Stimulated activated memory B cell treated with anti-CD40 and anti-IgM and Interleukin-4, amounts not matched to agents 10 μg/mL and 1 μg/mL and 100 μg/mL, for 72 hours (primary cell): ENCODE measurements at regions not wholly inside any gene's neighbourhood (a gene's known extent, or its start where the extent isn't known, plus 50 kb on each side); places are given as distances from the start of the nearest gene placed in this dataset.
"Not testable (repeated sequence)": the region's sequence is repeated elsewhere in the genome, so short reads cannot be mapped to it uniquely, and the experiment has no call there.

Experiments used
- ATAC-seq: fragments of 150-1000 bp; cut with Tn5 transposase; 2 replicates; pipeline ENCODE4 v1.10.0; 2021
- H3K27ac Mint-ChIP-seq: one replicate; pipeline ENCODE4 v1.8.0; 2022; ENCODE audit warnings: mild to moderate bottlenecking, mixed read lengths
- H3K27me3 Mint-ChIP-seq: one replicate; pipeline ENCODE4 v1.8.0; 2022; ENCODE audit warnings: mixed read lengths
- H3K36me3 Mint-ChIP-seq: one replicate; pipeline ENCODE4 v1.8.0; 2022; ENCODE audit warnings: mixed read lengths
- H3K4me1 Mint-ChIP-seq: one replicate; pipeline ENCODE4 v1.8.0; 2022; ENCODE audit warnings: mixed read lengths
- H3K4me3 Mint-ChIP-seq: one replicate; pipeline ENCODE4 v1.8.0; 2022; ENCODE audit warnings: mild to moderate bottlenecking, moderate library complexity, mixed read lengths
- H3K9me3 Mint-ChIP-seq: one replicate; pipeline ENCODE4 v1.8.0; 2022; ENCODE audit warnings: mixed read lengths

DNA sequence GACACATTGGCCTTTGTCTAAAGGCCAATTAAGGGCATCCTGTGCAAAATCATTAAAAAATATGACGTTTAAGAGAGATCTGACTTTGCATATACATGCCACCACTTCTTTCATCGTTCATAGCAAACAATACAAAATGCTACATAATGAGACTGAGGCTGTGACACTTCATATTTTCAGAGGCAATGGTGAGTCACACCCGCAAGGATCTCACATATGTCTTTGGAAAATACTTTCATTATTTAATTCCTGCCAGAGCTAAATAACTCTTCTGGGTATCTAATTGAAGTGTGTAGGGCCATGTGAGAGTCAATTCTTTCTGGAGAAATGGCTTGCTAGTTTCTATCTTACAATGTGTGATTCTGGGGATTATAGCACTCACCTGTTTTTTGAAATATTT is 222.8 kb upstream of the NLGN4Y start:
- no peak overlapping the region for H3K4me3 Mint-ChIP-seq
- H3K36me3 Mint-ChIP-seq, result no peaks in the 10 kb centered on the region
- H3K27ac Mint-ChIP-seq, result no peak overlapping the region
- H3K4me1 Mint-ChIP-seq, result peaks cover 10% of the 10 kb centered on the region
- H3K27me3 Mint-ChIP-seq, result no peaks in the 10 kb centered on the region
- ATAC-seq, result no peak
- H3K9me3 Mint-ChIP-seq, result no peaks in the 10 kb centered on the region

DNA sequence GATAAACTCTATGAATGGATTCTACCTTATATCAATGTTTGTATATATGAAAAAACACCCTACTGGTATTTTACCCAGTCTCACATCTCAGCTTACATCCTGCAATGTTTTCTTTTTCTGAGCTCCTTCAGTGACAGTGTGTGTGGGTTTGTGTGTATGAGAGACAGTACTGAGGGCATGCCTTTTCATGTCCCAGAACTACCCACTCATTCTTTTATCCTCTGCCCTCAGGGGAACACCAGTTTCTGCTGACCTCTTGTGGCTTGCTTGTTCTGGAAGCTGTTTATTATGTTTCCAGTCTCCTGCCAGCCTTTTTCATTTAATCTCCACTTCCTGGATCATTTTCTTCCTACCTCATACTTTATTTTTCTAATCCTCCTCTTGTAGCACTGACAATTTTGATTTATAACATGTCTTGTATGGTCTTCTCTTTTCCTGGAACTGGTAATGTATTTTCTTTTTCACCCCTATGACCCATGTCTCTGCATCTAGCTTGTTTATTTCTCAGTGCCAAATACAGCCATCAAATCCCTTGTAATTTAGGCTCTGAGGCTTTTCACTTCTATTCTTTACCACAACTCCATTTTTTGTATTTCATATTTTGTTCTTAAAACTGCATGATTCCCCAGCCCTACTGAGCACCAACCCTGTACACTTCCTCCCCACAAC is 195.5 kb upstream of the NLGN4Y start:
- Mint-ChIP-seq H3K36me3 (no peaks in the 10 kb centered on the region), H3K4me1 (peaks cover 10% of the 10 kb centered on the region), H3K9me3 (no peaks in the 10 kb centered on the region), H3K27ac (peak overlapping the region; percentile 56), H3K27me3 (no peaks in the 10 kb centered on the region), H3K4me3 (no peak overlapping the region)
- peak; percentile 48 for ATAC-seq

DNA sequence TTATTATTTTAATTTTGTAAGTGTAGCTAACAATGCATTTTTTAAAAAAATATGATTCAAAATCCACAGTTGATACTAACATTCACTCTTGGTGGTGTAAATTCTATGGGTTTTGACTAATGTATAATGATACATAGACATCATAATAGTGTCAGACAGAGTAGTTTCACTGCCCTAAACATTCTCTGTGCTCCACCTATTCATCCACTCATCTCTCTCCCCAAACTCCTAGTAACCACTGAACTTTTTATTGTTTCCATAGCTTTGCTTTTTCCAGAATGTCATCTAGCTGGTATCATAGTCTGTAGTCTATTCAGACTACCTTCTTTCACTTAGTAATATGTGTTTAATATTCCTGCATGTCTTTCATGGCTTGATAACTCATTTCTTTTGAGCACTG is 194.0 kb upstream of the NLGN4Y start:
- H3K36me3 Mint-ChIP-seq, result no peaks in the 10 kb centered on the region
- H3K4me1 Mint-ChIP-seq, result peaks cover 10% of the 10 kb centered on the region
- H3K27ac Mint-ChIP-seq, result no peak overlapping the region
- ATAC-seq, result no peak
- no peak overlapping the region for H3K4me3 Mint-ChIP-seq
- H3K9me3 Mint-ChIP-seq, result no peaks in the 10 kb centered on the region
- H3K27me3 Mint-ChIP-seq, result no peaks in the 10 kb centered on the region

DNA sequence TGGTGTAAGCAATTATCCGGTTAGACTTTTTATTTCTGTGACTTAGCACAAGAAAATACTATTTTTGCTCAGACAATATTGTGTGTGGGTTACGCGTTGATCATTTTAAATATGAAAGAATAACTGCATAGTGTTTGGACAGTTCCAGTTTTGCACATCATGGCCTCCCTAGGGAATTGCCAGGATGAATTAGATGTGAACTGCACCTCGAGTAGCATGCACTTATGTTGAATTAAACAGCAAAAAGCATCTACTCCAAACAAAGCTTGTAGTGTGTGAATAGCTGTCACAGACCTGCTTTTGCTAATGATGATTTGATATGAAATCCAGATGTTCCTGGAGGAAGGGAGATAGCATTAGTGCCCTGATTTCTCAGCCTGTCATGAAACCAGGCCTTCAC is 184.8 kb upstream of the NLGN4Y start:
- Mint-ChIP-seq H3K4me1 (peaks cover 37% of the 10 kb centered on the region), H3K36me3 (no peaks in the 10 kb centered on the region), H3K27ac (no peak overlapping the region)

DNA sequence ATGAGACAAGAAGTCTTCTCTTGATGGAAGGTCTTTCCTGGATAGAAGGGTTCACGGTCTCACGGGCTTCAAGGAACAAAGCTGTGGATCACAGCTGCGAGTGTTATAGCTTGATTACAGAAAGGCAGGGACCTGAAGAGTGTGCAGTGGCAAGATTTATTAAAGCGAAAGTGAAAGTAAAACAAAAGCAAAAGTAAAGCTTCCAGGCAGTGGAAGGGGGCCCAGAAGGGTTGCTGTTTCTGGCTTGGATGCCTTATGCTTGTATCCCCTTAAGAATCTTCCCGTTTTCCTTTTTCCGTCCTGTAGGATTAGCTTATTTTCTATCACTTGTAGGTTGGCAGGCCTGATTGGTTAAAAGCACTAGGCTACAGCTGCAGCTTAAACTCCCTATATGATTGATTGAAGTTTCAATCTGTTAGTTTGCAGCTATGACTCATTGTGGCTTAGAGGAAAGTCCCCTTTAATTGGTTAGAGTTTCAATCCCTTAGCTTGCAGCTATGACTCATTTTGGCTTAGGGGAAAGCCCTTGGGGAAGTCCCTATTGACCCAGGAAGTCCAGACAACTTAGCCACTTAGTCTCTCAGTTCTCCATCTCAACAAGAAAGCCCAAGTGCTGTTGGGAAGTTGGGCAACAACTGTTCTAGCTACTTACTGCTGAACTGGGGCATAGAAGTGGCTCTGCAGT is 183.7 kb upstream of the NLGN4Y start:
- no peaks in the 10 kb centered on the region for H3K27me3 Mint-ChIP-seq
- H3K4me1 Mint-ChIP-seq, result peaks cover 43% of the 10 kb centered on the region
- H3K36me3 Mint-ChIP-seq, result no peaks in the 10 kb centered on the region
- no peaks in the 10 kb centered on the region for H3K9me3 Mint-ChIP-seq
- ATAC-seq, result peak; percentile 87
- H3K4me3 Mint-ChIP-seq, result peak overlapping the region; percentile 40
- H3K27ac Mint-ChIP-seq, result peak overlapping the region; percentile 82

More for the DNA sequence above, 184.8 kb upstream of the NLGN4Y start:
- no peaks in the 10 kb centered on the region for H3K9me3 Mint-ChIP-seq
- H3K27me3 Mint-ChIP-seq, result no peaks in the 10 kb centered on the region
- no peak for ATAC-seq
- H3K4me3 Mint-ChIP-seq, result no peak overlapping the region

DNA sequence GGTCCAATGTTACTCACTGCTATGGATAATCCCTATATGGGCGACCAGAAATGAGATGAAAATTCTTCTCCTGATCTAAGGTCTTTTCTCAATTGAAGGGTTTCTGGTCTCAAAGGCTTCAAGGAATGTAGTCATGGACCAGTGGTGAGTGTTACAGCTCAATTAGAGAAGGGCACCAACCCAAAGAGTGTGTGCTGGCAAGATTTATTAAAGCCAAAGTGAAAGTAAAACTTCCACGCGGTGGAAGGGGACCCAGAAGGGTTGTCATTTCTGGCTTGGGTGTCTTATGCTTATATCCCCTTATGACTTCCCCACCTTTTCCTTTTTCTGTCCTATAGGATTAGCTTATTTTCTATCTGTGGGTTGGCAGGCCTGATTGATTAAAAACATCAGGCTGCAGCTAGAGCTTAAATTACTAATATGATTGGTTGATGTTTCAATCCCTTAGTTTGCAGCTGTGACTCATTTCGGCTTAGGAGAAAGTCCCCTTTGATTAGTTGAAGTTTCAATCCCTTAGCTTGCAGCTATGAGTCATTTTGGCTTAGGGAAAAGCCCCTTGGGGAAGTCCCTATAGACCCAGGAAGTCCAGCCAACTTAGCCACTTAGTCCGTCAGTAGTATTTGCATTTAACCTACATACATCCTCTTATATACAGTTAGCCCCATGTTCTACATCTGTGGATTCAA is 179.5 kb upstream of the NLGN4Y start:
- Mint-ChIP-seq H3K27ac (peak overlapping the region; percentile 84), H3K36me3 (no peaks in the 10 kb centered on the region), H3K4me3 (peak overlapping the region; percentile 66), H3K4me1 (peaks cover 42% of the 10 kb centered on the region), H3K9me3 (no peaks in the 10 kb centered on the region), H3K27me3 (no peaks in the 10 kb centered on the region)
- ATAC-seq, result peak; percentile 69

DNA sequence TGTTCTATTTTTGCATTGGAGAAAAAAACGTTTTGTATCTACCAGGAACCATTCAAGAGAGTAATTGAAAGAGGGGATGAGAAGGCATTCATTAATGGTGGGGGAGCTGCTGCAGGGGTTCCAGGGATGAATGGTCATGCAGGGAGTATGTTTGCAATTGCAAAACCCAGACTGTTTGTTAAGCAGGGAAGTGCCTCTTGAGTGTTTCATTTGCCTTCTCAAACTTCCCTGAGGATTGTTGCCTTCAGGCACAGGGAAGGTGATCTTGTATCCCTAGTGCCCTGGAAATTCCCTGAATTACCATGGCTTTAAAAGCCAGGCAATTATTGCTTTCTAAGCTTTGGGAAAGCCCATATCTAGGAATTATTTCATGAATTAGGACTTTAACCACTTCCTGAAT is 172.7 kb upstream of the NLGN4Y start:
- Mint-ChIP-seq H3K4me1 (peaks cover 6% of the 10 kb centered on the region), H3K9me3 (peaks cover 7% of the 10 kb centered on the region), H3K4me3 (no peak overlapping the region), H3K27me3 (no peaks in the 10 kb centered on the region), H3K36me3 (peaks cover 4% of the 10 kb centered on the region), H3K27ac (no peak overlapping the region)
- ATAC-seq, result no peak

DNA sequence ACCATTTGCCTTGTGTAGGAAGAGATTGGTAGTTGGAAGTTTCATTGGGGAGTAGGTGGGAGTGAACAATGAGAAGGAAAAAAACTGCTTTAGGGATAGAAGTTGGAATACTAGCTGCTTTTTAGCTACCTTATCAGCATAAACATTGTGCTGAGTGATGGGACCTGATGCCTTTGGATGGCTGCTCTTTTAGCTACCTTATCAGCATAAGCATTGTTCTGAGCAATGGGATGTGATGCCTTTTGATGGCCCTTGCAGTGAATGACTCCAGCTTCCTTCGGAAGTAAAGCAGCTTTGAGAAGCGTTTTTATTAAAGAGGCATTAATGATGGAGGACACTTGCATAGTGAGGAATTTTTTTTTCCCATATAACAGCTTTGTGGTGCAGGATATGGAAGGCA is 168.2 kb upstream of the NLGN4Y start:
- Mint-ChIP-seq H3K27ac (no peak overlapping the region), H3K9me3 (peaks cover 24% of the 10 kb centered on the region), H3K27me3 (no peaks in the 10 kb centered on the region), H3K36me3 (peaks cover 21% of the 10 kb centered on the region), H3K4me1 (no peaks in the 10 kb centered on the region), H3K4me3 (no peak overlapping the region)
- ATAC-seq, result no peak

DNA sequence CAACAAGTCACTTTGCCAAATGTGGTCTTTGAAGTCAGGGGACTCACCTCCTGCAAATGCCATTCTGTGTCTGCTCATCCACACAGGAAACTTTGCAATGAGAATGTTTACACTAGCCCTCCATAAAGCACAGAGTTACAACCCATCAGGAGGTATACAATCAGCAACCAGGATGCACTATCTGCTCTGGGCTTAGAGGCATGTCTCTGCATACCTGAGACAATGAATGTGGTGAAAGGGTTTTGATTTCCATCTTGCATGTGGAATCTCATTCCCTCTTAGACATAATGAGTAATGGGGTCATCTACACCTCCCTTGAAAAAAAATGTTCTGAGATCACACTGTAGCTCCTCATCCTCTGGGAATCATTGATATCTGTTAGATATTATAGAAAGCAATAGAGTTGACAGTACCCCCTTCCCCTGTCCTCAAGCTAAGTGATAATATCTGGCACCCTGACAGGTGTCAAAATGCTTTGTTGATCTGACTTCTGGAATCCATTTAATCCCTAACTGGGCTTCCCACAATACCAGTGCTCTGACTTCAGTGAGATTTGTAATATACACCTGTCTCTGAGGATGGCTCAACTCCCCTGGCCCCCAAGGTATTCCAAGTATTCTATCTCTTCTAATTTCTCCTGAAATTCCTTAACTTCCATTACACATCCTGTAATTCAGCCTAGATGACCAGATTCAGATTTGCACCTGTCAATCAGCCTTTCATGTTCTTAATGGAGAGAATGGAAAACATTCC is 163.4 kb upstream of the NLGN4Y start:
- Mint-ChIP-seq H3K27ac (no peak overlapping the region), H3K4me3 (no peak overlapping the region), H3K4me1 (peaks cover 7% of the 10 kb centered on the region), H3K9me3 (peaks cover 21% of the 10 kb centered on the region), H3K36me3 (peaks cover 18% of the 10 kb centered on the region), H3K27me3 (no peaks in the 10 kb centered on the region)
- ATAC-seq, result no peak

DNA sequence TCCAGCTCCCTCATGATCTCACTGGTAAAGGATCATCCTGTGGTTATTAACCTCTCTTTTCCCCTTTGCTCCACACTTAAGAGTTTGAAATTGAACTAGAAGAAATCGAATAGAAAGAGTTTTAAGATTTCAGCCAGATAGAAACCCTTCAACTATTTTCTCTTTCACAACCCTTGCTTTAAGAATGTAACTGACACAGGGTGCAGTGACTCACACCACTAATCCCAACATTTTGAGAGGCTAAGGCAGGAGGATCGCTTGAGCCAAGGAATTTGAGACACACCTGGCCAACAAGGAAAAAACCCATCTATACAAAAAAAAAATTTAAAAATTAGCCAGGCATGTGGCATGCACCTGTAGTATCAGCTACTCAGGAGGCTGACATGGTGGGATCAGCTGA is 150.7 kb upstream of the NLGN4Y start:
- Mint-ChIP-seq H3K27me3 (no peaks in the 10 kb centered on the region), H3K4me1 (no peaks in the 10 kb centered on the region), H3K9me3 (no peaks in the 10 kb centered on the region), H3K4me3 (no peak overlapping the region), H3K36me3 (no peaks in the 10 kb centered on the region), H3K27ac (no peak overlapping the region)
- no peak for ATAC-seq

DNA sequence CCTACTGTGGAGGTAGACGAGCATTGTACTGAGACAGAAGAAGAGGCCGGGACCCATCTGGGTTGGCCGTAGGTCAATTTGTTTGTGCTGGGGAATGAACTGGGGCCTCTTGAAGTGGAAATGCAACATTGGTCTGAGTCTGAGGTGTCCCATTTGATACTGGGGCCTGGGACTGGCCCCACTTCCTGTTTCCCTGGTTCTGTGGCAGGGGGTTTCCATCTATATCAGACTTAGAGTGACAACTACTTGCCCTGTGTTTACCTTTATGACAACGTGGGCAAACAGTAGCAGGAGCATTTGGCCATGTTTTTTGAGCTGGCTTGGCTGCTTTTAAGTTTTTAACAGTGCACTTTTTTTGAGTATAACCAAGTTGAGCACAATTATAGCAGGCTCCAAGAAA is 146.1 kb upstream of the NLGN4Y start:
- Mint-ChIP-seq H3K36me3 (no peaks in the 10 kb centered on the region), H3K4me1 (no peaks in the 10 kb centered on the region), H3K4me3 (no peak overlapping the region), H3K9me3 (no peaks in the 10 kb centered on the region), H3K27me3 (no peaks in the 10 kb centered on the region), H3K27ac (peak overlapping the region; percentile 62)
- no peak for ATAC-seq

DNA sequence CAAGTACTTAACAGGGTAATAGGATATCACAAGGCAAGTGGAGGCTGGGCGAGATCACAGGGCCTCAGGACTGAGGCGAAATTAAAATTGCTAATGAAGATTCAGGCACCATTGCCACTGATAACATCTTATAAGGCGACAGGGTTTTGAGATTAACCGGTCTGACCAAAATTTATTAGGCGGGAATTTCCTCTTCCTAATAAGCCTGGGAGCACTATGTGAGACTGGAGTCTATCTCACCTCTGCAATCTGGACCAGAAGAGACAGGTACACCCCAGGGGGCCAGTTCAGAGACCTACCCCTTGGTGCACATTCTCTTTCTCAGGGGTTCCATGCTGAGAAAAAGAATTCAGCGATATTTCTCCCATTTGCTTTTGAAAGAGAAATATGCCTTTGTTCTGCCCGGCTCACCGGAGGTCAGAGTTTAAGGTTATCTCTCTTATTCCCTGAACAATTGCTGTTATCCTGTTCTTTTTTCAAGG is 113.7 kb upstream of the NLGN4Y start:
- H3K4me1 Mint-ChIP-seq, H3K27ac Mint-ChIP-seq, H3K36me3 Mint-ChIP-seq, ATAC-seq, H3K4me3 Mint-ChIP-seq, H3K27me3 Mint-ChIP-seq, H3K9me3 Mint-ChIP-seq: not testable (repeated sequence)

DNA sequence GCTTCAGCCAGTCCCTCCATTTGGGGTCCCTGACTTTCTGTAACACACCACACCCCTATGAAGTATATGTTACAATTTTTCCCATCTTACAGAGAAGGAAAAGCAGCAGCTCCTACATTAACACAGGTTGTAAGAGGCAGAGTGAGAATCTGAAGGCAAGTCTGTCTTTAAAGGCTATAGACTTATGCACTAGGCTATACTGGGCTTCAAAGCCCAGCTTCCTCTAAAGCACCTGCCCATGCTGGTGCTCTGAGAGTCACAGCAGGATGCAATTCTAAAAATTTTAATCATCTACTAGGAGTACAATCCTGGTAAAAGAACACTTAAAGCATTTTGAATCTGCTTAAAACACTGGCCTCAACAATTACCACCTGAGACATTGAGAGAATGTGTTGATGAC is 113.0 kb upstream of the NLGN4Y start:
- no peak overlapping the region for H3K4me3 Mint-ChIP-seq
- no peaks in the 10 kb centered on the region for H3K27me3 Mint-ChIP-seq
- H3K4me1 Mint-ChIP-seq, result no peaks in the 10 kb centered on the region
- no peak for ATAC-seq
- no peak overlapping the region for H3K27ac Mint-ChIP-seq
- no peaks in the 10 kb centered on the region for H3K9me3 Mint-ChIP-seq
- H3K36me3 Mint-ChIP-seq, result no peaks in the 10 kb centered on the region

DNA sequence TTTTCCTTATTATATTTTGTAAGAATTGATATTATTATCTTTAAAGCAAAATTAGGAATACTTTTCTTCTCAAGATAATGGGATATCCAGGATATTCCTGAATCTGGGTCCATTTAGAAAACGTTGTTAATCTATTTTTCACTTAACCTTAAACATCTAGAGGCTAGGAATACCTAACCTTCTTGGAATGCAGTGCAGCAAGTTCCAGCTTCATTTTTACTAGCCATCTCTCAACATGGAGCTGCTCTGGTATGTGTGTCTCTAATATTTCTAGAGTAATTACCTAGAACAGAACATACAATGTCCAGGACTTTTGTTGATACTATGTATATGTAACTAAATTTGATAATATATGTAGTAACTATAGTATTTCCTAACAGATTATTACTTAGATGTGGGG is 87.8 kb upstream of the NLGN4Y start:
- Mint-ChIP-seq H3K27me3 (no peaks in the 10 kb centered on the region), H3K4me3 (no peak overlapping the region), H3K36me3 (no peaks in the 10 kb centered on the region), H3K9me3 (no peaks in the 10 kb centered on the region), H3K4me1 (no peaks in the 10 kb centered on the region), H3K27ac (no peak overlapping the region)
- ATAC-seq, result no peak

DNA sequence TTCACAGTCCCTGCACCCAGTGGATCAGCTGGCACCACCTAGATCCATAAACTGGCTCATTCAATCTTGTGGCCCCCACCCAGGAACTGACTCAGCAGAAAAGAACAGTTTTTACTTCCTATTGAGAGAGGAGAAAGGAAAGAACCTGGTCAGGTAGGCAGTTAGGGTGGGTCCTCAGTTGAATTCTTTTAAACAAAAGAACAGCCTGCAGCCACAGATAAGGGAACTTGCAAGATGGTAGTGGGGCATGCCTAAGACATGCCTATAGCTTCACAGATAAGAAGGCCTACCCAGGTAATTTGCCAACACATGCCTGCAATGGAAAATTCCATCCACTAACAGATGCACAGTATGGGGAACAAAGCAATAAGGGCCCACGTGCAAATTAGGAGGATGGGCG is 86.7 kb upstream of the NLGN4Y start:
- Mint-ChIP-seq H3K27ac (no peak overlapping the region), H3K9me3 (no peaks in the 10 kb centered on the region), H3K27me3 (no peaks in the 10 kb centered on the region), H3K36me3 (no peaks in the 10 kb centered on the region), H3K4me1 (no peaks in the 10 kb centered on the region), H3K4me3 (no peak overlapping the region)
- ATAC-seq, result no peak
